ENCODE measurements at regions not wholly inside any gene's neighbourhood (a gene's known extent, or its start where the extent isn't known, plus 50 kb on each side); places are given as distances from the start of the nearest gene placed in this dataset.

- TF ChIP-seq CTCF (tag by site-specific recombination; IDR thresholded peaks at IDR 0.05) (no peak), ZNF146 (tag by site-specific recombination; IDR thresholded peaks at IDR 0.05) (no peak), ZNF23 (tag by site-specific recombination; IDR thresholded peaks at IDR 0.05; ENCODE audit: borderline replicate concordance) (no peak), SP2 (tag by site-specific recombination; IDR thresholded peaks at IDR 0.05) (no peak), ZNF280D (tag by site-specific recombination; IDR thresholded peaks at IDR 0.05) (no peak), ZNF37A (tag by site-specific recombination; IDR thresholded peaks at IDR 0.05) (no peak), ZNF394 (tag by site-specific recombination; IDR thresholded peaks at IDR 0.05; ENCODE audit: borderline replicate concordance) (no peak), YY1 (tag by site-specific recombination; IDR thresholded peaks at IDR 0.05) (no peak), ZNF768 (tag by site-specific recombination; IDR thresholded peaks at IDR 0.05) (no peak), ZNF175 (tag by site-specific recombination; IDR thresholded peaks at IDR 0.05) (no peak)
Measured at GRCh38 chr3:187973977-187974870, 179.7 kb upstream of the LPP start.

Data from HEK293 (cell line).